ENCODE measurements at regions not wholly inside any gene's neighbourhood (a gene's known extent, or its start where the extent isn't known, plus 50 kb on each side); places are given as distances from the start of the nearest gene placed in this dataset.

DNA sequence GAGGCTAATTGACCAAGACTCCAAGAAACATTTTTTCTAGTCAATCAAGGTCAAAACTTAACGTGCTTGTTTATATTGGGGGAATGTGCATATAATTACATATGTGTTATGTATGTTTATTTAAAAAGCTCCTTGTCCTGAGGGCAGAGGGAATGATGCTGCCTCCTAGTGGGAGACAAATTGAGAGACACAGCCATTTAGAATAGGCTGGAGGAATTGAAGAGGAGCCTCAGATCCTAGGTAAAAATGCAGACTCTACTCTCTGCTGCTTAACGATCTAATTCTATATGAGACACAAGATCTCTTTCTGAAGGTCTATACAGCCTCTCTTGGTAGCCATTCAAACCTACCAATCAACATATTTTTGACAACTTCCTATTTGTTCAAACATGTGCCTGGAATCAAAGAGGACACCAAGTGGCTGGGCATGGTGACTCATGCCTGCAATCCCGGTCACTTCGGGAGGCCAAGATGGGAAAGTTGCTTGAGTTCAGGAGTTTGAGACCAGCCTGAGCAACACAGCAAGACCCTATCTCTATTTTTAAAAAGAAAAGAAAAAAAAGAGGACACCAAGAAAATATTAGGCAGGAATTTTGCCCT, 136.6 kb upstream of the ZNF648 start:
- Histone ChIP-seq H3K36me3 (no peaks in the 10 kb centered on the region), H3K27me3 (ENCODE audit: insufficient read depth, low read depth, severe bottlenecking) (no peaks in the 10 kb centered on the region), H3K27ac (no peak overlapping the region), H3K9me3 (ENCODE audit: severe bottlenecking) (no peaks in the 10 kb centered on the region), H3K4me3 (ENCODE audit: low read depth, low read length) (no peak overlapping the region)
- TF ChIP-seq, protein P1, sequence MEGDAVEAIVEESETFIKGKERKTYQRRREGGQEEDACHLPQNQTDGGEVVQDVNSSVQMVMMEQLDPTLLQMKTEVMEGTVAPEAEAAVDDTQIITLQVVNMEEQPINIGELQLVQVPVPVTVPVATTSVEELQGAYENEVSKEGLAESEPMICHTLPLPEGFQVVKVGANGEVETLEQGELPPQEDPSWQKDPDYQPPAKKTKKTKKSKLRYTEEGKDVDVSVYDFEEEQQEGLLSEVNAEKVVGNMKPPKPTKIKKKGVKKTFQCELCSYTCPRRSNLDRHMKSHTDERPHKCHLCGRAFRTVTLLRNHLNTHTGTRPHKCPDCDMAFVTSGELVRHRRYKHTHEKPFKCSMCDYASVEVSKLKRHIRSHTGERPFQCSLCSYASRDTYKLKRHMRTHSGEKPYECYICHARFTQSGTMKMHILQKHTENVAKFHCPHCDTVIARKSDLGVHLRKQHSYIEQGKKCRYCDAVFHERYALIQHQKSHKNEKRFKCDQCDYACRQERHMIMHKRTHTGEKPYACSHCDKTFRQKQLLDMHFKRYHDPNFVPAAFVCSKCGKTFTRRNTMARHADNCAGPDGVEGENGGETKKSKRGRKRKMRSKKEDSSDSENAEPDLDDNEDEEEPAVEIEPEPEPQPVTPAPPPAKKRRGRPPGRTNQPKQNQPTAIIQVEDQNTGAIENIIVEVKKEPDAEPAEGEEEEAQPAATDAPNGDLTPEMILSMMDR (IDR thresholded peaks at IDR 0.05; ENCODE audit: low read depth, low read length): no peak
- no peak for DNase-seq

DNA sequence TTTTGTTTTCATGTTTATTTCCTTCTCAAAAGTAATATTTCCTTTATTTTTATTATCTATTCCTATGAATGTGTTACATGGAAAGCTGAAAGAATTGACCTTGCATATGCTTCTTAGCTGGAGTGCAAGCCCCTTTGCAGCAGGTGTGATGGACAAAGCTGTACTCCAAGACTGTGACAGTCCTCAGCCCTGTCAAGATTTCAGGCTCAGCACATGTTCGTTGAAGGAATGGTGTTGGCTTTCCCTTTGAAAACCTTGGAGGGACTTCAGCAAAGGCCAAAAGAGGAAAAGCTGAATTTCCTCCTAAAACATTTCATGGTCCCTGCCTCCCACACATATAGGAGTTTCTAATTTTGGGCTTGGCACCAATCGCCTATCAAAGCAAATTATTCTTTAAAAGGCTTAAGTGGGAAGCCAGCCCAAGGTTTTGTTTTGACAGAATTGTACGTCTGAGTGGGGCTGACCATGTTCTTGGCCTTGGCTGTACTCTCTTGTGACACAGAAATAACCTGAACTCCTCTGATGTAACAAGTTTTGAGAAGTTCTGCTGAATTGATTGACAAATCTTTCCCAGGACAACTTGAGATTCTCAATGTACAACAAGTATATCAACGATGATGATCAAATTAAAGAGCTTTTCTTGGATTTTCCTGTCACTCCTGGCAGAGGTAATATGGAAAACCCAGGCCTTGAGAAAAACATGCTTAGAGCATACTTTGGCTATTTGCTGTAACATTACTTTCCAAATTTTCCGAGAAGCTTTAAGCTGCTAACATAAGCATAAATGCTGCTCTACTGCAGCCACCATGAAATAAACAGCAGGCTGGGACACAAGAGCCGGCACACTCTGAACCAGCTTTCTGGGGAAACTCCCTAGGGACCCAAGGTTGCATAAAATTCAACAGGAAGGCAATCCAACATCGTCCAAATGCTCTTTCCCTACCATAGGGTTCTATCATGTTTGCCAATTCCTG, 135.7 kb upstream of the ZNF648 start:
- Histone ChIP-seq H3K9me3 (ENCODE audit: severe bottlenecking) (no peaks in the 10 kb centered on the region), H3K27me3 (ENCODE audit: insufficient read depth, low read depth, severe bottlenecking) (no peaks in the 10 kb centered on the region), H3K27ac (no peak overlapping the region), H3K4me3 (ENCODE audit: low read depth, low read length) (no peak overlapping the region), H3K36me3 (no peaks in the 10 kb centered on the region)
- DNase-seq: no peak
- TF ChIP-seq, protein P1 (IDR thresholded peaks at IDR 0.05; ENCODE audit: low read depth, low read length): no peak

DNA sequence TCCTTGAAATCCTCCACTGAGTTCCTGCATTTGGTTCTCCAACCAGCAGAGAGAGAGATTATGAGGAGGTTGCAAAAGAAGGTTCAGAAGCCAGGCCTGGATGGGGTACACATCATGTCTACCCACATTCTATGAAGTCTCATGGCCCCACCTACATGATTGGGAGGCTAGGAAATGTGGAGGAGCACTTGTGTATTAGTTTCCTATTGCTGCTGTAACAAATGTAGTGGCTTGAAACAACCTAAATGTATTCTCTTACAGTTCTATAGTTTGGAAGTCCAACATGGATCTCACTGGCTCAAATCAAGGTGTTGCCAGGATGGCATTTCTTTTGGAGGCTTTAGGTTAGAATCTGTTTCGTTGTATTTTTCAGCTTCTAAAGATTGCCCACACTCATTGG, 134.2 kb upstream of the ZNF648 start:
- Histone ChIP-seq H3K9me3 (ENCODE audit: severe bottlenecking) (no peaks in the 10 kb centered on the region), H3K27me3 (ENCODE audit: insufficient read depth, low read depth, severe bottlenecking) (no peaks in the 10 kb centered on the region), H3K4me3 (ENCODE audit: low read depth, low read length) (no peak overlapping the region), H3K36me3 (no peaks in the 10 kb centered on the region), H3K27ac (no peak overlapping the region)
- DNase-seq: no peak
- TF ChIP-seq, protein P1 (IDR thresholded peaks at IDR 0.05; ENCODE audit: low read depth, low read length): no peak

GRCh38 chr1:182193908-182194550, 132.5 kb upstream of the ZNF648 start:
- no peak overlapping the region for H3K27ac ChIP-seq
- H3K4me3 ChIP-seq (ENCODE audit: low read depth, low read length): no peak overlapping the region
- DNase-seq: no peak
- TF ChIP-seq, protein P1 (IDR thresholded peaks at IDR 0.05; ENCODE audit: low read depth, low read length): no peak
- H3K9me3 ChIP-seq (ENCODE audit: severe bottlenecking): no peaks in the 10 kb centered on the region
- H3K36me3 ChIP-seq: no peaks in the 10 kb centered on the region
- H3K27me3 ChIP-seq (ENCODE audit: insufficient read depth, low read depth, severe bottlenecking): no peaks in the 10 kb centered on the region

DNA sequence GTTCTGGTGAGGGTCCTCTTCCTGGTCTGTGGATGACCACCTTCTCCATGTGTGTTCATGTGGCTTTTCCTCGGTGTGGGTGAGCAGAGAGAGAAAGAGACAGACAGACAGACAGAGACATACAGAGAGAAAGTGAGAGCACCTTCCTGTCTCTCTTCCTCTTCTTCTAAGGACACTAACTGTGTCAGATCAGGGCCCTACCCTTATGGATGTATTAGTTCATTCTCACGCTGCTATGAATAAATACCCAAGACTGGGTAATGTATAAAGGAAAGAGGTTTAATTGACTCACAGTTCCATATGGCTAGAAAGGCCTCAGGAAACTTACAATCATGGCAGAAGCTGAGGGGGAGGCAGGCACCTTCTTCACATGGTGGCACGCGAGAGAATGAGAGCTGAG, 131.5 kb upstream of the ZNF648 start:
- DNase-seq: no peak
- TF ChIP-seq, protein P1 (IDR thresholded peaks at IDR 0.05; ENCODE audit: low read depth, low read length): no peak
- H3K9me3 ChIP-seq (ENCODE audit: severe bottlenecking): no peaks in the 10 kb centered on the region
- H3K4me3 ChIP-seq (ENCODE audit: low read depth, low read length): no peak overlapping the region
- no peaks in the 10 kb centered on the region for H3K36me3 ChIP-seq
- no peaks in the 10 kb centered on the region for H3K27me3 ChIP-seq (ENCODE audit: insufficient read depth, low read depth, severe bottlenecking)
- no peak overlapping the region for H3K27ac ChIP-seq
